GM19438 (cell line): ENCODE measurements at regions not wholly inside any gene's neighbourhood (a gene's known extent, or its start where the extent isn't known, plus 50 kb on each side); places are given as distances from the start of the nearest gene placed in this dataset.
A peak's percentile ranks its signal among the peaks of the same experiment; 100 is the strongest.

Experiments
- ATAC-seq: cut with Tn5 transposase; IDR thresholded peaks from one replicate; pipeline ENCODE4 v1.9.1; 2021; ENCODE audit warnings: low read depth; ENCODE audit not compliant: unreplicated experiment

DNA sequence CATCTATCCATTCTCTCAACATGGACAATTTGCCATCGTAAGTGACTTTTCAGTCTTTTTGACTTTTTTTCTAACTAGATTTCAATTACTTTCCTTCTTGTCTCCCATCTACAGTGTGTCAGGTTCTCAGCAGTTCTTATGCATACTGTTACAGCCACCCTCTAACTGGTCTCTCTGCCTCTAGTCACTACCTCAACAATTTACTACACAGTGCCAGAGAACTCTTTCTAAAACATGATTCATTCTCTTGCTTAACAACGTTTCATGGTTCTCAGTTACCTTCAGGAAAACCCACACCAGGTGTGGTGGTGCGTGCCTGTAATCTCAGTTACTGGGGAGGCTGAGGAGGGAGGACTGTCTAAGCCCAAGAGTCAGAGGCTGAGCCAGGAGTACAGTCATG lies 95.4 kb downstream of the DIPK2A start:
- ATAC-seq: no peak

DNA sequence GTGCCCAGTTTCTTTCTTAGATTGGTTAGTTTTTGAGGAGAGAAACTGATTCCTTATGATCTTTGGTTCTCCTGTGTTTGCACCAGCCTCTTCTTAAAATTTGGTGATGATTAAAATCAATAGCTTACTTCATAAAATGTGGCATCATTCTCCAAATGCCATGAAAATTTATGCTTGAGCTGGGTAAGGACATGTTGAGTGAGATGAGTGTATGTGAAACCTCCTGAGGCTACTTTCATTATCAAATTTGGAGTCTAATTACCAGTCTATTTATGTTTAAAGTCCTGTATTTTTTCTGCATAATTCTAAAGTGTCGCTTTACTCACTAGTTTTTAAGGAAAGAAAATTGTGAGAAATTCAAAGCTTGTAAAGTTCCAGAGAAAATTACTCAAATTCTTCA lies 102.1 kb downstream of the DIPK2A start:
- ATAC-seq: no peak

DNA sequence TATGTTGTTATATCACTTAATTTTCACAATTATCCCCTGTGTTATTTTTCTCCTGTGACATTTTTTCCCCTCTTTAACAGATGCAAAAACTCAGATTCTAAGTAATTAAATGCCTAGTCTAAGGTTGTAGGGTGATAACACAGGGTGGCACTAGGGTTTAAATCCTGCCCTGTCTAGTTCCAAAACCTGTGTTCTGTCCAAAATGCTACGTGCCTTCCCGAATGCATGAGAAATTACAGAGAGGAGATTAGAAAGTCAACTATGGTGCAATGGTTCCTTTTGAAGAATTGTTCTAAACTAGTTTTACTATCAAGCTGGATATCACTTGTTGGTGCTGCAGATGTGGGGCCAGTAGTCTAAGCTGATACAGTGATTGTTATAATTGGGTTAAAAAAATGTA lies 108.0 kb downstream of the DIPK2A start:
- ATAC-seq: no peak

DNA sequence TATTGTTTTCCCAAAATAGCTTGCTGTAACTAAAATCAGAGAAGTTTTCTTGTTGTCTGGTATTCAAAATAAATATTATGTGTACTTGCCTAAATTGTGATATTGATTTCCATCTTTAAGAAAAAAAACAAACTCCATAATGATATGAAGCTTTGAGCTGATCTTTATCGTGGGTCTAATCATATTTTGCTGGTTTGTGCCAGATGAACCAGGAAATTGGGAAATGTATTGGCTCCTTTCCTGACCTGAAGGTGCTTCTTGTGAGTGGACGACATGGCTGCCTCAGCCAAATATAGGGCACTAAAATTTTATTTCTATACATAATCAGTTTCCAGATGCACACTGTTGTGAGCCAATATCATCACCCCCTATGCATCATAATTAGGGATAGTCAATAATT lies 113.3 kb downstream of the DIPK2A start:
- ATAC-seq: no peak

DNA sequence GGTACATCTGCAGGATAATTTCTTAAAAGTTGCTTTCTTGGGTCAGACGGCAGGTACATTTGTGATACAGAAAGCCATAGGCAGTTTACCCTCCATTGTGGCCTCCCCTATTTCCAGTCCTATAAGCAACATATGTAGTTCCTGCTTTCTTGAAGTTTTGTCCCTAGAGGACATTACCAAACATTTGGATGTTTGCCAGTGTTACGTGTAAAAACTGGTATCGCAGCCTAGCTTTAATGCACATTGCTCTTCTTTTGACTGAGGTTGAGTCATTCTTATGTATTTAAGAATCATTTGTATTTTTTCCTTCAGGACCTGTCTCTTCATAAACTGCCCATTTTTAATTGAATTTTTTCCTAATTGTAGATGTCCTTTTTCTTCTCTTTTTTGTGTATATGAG lies 114.3 kb downstream of the DIPK2A start:
- no peak for ATAC-seq

DNA sequence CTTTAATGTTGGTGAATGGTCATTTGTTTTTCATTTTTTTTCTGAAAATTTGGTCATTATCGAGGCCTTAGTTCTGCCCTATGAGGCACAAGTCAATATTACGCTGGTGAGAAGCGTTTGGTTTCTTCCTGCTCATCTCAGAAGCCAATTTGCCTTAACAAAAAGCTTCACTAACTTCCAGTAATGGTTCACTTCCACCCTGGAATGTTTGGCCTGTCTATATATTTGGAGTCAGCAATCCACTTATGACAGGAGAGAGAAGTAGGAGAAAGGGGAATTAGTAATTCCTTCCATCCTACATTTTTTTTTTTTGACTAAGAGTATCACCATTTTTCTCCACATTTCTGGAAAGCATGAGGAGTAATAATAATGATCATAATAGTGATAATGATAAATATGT lies 124.4 kb downstream of the DIPK2A start:
- no peak for ATAC-seq

DNA sequence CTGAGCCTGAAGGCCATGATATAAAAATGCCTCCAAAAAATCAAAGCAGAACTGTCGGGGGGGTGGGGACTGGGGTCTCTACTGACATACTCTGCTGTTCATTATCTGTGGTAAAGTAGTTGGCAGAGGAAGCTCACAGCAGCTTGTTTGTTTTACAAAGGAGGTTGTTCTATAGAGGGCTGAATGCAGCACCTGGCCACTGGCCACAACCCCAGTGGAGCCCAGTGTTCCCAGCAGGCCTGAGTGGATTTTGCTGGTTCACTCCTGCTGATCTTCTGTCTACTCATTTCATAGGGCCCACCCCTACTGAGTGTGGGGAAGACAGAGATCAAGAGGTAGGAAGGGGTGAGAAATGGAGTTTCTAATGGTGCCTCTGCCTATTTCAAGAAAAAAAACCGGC lies 125.5 kb downstream of the DIPK2A start:
- no peak for ATAC-seq

DNA sequence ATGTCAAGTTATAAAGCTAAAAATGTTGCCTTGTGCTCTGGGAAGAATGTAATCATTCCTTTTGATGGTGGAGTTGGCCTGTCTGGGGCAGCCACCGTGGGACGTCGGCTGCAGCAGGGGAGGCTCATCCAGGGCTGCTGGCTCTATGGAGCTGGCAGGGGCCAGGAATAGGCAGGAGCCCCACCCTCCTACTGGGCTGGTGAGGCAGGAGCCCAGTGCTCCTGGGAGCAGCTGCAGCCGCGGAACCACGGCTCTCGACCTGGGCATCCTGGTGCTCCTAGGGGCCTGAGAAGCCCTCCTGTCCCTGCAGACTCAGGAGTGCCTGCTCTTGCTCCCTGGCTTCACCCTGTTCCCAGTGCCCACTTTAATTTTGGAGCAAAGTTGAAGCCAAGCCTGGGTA lies 127.1 kb downstream of the DIPK2A start:
- no peak for ATAC-seq

DNA sequence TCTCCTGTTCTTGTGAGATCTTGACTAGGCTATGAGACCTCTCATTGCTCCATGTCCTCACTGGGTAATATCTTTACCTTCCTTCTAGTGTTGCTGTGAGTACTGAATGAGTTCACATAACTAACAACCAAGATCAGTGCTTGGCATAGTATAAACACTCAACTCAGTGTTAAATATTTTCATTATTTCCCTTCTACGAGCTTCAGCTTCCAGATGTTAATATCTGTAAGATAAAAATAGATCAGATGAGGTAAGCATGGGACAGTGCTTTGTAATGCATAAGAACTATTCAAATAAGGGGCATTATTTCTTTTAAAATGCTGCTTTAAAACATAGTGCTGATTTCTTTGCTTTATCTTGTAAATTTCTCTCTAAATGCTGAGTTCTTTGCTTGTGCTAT lies 130.8 kb downstream of the DIPK2A start:
- no peak for ATAC-seq

DNA sequence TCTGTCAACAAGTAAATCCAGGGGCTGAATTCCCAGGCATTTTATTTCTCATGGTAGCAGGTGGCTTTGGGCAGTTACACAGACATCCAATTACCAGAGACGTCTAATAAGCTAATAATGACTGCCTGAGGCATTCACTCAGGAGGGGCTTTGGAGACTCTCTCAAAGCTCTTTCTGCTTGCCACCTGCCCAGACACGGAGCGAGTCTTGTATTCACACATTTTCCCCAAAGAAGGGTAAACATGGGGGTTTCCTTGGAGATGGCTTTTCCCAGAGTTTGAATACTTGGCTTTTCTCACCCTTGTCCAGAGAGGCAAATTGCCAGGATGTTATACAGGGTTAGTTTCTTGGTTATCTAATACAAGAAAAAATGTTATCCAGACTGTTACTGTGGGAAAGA lies 132.6 kb downstream of the DIPK2A start:
- no peak for ATAC-seq

DNA sequence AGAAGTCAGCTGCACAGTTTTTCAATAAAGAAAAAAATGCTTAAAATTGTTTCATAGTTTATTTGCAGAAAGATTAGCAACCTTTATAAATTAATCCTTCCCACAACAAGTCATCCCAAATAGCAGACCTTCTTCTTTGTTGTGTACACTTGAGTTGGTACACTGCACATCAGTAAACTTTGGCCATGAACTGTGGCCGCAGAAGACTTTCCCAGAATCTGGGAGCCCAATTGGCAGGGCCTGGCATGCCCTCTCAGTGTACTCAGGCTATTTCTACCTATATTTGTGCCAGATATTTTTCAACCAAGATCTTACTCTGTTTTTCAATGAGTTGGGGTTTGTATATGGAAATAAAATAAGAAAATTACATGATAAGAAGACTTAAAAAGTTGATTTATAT lies 133.1 kb downstream of the DIPK2A start:
- ATAC-seq: no peak

DNA sequence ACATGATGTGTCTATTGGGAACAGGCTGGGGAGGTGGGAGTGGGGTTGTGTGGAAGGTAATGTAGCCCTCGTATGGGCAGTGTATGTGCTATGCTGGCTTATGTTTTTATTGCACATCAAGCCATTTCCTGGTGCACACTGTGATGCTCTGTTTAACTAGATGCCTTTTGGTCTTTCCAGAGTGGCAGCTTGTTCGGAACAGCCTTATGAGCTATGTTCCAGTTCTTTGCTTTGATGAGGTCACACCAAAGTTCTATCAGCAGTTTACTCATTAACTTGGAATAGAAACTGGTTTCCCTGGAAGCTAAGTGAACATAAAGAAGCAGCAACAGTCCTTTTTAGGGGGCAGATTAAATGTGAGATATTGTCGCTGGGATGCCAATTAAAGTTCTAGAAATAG lies 133.9 kb downstream of the DIPK2A start:
- no peak for ATAC-seq

DNA sequence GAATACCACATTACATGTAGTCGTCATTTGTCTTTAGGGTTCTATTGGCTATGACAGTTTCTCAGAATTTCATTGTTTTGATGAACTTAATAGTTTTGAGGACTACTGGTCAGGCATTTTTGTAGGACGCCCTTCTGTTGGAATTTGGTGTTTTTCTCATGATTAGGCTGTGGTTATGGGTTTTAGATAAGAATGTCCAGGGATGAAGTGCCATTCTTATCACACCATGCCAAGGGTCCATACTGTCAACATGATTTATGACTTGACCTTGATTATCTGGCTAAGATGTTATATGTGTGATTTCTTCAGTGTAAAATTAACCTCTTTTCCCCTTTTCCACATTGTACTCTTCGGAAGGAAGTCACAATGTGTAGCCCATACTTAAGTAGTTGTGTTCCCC lies 135.3 kb downstream of the DIPK2A start:
- no peak for ATAC-seq

DNA sequence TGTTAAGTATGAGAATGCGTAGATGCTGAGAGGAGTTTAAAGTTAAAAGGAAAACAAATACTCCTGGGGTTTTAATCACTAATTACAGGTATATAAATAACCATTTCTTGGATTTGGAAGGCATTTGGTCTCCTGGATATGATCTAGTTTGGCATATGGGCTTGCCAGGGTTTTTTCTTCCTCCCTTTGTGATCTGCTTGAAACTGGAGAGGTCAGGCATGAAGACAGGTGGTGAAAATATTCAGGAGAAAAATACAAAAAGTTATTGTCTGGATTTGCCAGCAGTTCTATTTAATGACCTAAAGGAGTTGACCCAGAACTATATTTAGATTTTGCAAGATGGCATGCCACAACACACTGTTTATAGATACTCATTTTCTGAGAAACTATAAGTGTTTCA lies 136.3 kb downstream of the DIPK2A start:
- no peak for ATAC-seq

DNA sequence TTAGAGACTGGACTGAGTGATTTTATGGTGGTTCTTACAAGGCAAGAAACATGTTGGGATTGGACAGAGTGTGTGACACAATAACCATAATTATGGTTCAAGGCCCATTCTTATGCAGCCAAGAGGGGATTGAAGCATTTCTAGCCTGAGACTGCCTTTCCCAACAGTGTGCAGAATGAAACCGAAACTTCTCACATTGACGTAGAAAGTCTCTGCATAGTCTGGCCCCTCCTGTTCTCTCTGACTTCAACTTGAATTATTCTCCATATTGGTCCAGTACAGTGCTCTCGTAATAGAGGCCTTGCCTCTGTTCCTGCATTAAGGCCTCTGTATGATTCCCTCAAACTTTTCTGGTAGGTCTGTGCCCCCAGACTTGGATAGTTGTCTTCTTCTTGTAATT lies 138.3 kb downstream of the DIPK2A start:
- ATAC-seq: peak; percentile 99

DNA sequence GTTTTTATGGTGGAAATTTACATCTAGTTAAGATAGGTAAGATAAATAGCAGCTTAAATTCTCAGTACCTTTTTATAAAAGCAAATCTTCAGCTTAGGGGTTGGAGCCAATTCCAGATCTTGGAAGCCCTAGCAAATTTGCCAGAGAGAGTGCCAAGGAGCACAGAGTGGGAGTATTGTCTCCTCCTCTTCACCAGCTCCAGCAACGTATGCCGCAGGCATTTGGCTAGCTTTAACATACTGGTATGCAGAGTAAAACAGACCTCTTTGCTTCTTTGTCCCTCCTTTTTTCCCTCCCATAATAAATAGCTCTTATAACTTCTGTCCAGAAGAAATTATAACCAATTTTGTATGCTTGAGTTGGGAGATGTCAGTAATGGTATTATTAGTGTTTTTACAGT lies 140.4 kb downstream of the DIPK2A start:
- no peak for ATAC-seq

DNA sequence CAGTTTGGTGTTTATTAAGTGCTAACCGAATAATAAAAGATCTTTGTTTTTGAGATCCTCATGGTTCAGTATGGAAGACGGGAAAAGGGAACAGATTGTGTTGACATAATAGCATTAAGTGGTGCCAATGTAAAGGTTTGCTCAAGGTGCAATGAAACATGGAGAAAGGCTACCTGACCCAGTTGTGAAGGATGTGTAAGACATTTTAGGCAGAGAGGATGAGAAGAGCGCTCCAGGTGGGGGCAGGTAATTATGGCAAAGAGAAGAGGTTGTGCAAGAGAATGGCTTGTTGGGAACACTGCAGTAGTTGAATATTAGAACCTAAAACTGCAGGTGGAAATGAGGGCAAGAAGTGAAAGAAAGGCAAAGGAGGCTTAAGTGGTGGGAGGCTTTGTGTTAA lies 140.8 kb downstream of the DIPK2A start:
- no peak for ATAC-seq

DNA sequence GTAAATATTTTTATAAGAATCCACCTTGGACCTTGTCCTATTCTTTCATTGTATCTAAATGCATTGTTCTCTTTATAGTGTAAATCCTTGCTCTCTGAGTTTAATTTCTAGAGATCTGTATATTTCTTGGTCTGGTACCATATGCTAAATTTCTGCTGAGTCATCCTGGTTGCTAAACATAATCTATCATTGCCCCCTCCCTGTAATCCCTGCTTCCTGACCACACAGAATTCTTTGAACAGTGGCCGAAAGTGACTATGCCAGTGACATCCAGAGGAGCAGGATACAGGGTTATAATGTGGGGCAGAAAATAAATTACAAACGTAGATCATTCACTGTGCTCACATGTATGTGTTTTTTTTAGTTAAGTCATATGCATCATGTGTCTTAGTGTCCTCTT lies 143.1 kb downstream of the DIPK2A start:
- ATAC-seq: no peak

DNA sequence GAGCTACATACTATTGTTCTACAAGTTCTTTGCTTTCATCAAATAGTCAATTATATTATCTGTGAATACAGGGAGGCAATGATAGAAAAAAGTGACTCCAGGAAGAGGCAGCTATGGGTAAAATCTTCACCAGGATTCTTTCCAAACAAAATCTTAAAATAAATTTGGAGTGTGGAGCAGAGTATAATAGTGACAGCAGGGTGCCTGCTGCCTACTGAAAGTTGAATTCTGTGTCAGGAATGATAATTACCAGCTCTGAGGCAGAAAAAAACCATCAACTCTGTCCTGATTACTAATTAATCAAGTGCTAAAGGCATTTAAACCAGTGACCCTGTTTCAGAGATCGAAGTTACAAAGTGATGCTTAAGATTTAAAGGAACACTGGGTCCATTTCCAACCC lies 148.0 kb downstream of the DIPK2A start:
- ATAC-seq: no peak

DNA sequence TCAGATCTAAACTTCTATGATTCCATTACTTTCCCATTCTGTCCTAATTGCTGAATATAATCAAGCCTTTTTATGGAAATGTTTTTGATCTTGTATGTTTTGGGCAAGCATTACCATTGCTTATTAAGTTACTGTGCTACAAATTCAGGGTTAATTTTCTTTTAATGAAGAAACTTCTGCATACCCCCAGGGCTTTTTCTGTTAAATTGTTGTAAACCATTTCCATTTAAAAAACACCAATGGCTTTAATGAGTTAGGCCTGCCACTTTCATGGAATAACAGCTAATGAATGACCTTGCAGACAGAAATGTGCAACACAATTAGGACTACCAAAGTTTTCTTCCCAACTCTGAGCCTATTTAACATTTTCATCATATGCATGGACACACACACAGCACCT lies 150.0 kb downstream of the DIPK2A start:
- ATAC-seq: no peak

DNA sequence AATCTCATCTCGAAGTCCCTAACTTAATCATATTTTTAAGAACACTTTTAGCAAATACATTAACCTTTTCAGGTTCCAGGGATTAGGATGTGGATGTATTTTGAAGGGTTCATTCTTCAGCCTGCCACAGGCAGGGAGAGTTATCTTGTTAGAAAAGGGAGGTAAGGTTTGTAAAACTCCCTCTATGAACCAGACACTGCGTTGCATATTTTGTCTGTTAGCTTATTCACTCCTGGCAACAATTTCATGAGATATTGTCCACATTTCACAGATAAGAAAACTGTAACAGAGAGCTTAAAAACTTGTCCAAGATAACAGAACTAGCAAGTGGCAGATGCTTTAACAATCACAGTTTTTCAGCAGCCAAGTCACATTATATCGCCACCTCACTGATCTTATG lies 155.4 kb downstream of the DIPK2A start:
- ATAC-seq: no peak

DNA sequence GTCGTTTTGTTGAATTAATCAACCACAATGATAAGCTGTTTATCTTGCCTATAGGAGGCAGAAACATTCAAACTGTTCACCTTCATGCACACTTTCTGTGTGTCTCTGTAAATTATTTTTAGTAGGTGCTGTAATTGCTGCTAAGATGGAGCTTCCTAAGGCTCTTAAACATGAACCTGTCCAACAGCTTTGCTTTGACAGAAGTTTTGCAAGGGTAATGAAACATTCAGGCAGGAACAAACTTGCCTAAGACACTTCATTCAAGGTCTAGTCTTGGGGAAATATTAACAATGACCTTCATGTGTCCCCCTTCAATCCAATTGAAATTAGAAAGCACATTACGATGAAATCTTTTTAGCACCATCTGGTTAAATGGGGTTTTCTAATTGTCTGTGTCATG lies 156.1 kb downstream of the DIPK2A start:
- peak; percentile 28 for ATAC-seq

DNA sequence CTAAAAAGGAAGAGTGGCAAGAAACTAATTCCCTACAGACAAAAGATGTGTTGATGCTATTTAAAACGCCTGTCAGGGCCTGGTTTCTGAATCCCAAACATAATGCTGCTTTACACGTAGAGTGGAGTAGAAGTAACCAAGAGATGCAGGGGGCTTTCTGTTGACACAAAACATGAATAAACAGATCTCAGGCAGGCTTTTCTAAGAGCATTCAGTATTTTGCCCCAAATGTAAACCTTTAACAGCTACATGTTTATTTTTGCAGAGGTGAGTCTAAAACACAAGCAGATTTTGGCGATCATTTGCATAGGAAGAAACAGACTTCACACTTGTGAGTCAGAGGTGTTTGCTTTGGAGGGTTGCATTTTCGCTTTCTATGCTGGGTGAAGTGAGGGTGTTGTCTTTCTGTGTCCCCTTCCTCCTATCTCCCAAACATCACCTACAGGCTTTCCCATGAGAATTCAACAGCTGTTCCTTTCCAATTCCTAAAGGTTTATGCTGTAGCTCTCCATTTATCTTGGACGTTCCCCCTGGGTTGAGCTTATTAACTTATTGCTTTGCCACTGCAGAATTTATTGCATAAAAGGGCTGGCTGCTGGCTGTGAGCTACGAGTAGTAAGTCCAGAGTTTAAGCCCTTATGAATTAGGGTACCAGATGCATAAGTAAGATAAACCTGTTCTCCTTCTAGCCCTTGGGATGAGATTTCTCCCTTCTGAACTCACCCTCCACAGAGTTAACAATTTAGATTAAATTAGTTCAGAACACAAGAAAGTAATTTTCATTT lies 156.7 kb downstream of the DIPK2A start:
- peak; percentile 99 for ATAC-seq
